Mammary epithelial cell (primary cell): ENCODE measurements at regions not wholly inside any gene's neighbourhood (a gene's known extent, or its start where the extent isn't known, plus 50 kb on each side); places are given as distances from the start of the nearest gene placed in this dataset.

Experiments used
- EZH2 ChIP-seq: IDR thresholded peaks from 2 replicates; pipeline ENCODE4 v1.6.1; 2012; ENCODE audit warnings: low read length, inconsistent platforms, borderline replicate concordance
- TF ChIP-seq, protein P1 (sequence below), 2 donors: IDR thresholded peaks in 1 of 2; conservative IDR thresholded peaks in 1 of 2; 2 replicates each; pipeline ENCODE4 v1.5.1; 2011 to 2012; ENCODE audit warnings: inconsistent platforms in 2 of 2, low read length in 2 of 2, mild to moderate bottlenecking in 2 of 2, control low read depth in 1 of 2, low read depth in 1 of 2; ENCODE audit not compliant: insufficient read depth in 1 of 2; ENCODE audit errors: extremely low read depth in 1 of 2

DNA sequence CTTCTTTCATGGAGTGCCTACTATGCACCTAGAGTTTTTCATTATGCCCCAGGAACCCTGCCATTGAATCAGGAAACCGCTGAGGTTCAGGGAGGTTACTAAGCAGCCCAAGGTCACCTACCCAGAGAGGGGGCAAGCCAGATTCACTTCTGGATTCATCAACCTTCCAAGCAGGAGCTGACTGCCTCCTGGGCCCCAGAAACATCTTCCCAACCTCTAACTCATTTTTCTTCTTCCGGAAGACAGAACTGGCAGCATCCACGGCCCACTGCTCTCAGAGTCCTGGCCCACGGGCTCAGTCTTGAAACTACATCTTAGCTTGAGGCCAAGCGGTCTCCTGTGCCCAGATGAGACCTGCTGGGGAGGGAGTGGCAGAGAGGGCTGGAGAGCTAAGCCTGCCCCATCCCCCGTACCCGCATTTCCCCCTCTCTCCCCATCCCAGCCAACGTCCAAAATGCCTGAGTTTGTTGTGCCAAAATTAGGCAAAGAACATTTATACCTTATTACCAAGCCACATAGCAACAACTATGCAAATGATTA lies 281.0 kb downstream of the CDC5L start:
- TF ChIP-seq, protein P1, sequence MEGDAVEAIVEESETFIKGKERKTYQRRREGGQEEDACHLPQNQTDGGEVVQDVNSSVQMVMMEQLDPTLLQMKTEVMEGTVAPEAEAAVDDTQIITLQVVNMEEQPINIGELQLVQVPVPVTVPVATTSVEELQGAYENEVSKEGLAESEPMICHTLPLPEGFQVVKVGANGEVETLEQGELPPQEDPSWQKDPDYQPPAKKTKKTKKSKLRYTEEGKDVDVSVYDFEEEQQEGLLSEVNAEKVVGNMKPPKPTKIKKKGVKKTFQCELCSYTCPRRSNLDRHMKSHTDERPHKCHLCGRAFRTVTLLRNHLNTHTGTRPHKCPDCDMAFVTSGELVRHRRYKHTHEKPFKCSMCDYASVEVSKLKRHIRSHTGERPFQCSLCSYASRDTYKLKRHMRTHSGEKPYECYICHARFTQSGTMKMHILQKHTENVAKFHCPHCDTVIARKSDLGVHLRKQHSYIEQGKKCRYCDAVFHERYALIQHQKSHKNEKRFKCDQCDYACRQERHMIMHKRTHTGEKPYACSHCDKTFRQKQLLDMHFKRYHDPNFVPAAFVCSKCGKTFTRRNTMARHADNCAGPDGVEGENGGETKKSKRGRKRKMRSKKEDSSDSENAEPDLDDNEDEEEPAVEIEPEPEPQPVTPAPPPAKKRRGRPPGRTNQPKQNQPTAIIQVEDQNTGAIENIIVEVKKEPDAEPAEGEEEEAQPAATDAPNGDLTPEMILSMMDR (conservative IDR thresholded peaks at IDR 0.05 in 1 of 2, IDR thresholded peaks at IDR 0.05 in 1 of 2; ENCODE audit: extremely low read depth in 1 of 2, insufficient read depth in 1 of 2, low read depth in 1 of 2, low read length in 2 of 2) = no peak
- TF ChIP-seq EZH2 = no peak
